H54 (cell line): ENCODE measurements at regions not wholly inside any gene's neighbourhood (a gene's known extent, or its start where the extent isn't known, plus 50 kb on each side); places are given as distances from the start of the nearest gene placed in this dataset.

Experiments
- DNase-seq: peaks from one replicate; pipeline ENCODE4 v3.0.0; 2011; ENCODE audit warnings: low spot score, mixed read lengths; ENCODE audit not compliant: insufficient read length
- FAIRE-seq: peaks from 3 replicates; lab custom pipeline; 2011; peaks lifted over from hg19 to GRCh38; lab: Jason Lieb, UNC
- POLR2A ChIP-seq: IDR thresholded peaks from 2 replicates; pipeline ENCODE4 v1.6.1; 2011; ENCODE audit warnings: low read depth, mild to moderate bottlenecking, low read length

DNA sequence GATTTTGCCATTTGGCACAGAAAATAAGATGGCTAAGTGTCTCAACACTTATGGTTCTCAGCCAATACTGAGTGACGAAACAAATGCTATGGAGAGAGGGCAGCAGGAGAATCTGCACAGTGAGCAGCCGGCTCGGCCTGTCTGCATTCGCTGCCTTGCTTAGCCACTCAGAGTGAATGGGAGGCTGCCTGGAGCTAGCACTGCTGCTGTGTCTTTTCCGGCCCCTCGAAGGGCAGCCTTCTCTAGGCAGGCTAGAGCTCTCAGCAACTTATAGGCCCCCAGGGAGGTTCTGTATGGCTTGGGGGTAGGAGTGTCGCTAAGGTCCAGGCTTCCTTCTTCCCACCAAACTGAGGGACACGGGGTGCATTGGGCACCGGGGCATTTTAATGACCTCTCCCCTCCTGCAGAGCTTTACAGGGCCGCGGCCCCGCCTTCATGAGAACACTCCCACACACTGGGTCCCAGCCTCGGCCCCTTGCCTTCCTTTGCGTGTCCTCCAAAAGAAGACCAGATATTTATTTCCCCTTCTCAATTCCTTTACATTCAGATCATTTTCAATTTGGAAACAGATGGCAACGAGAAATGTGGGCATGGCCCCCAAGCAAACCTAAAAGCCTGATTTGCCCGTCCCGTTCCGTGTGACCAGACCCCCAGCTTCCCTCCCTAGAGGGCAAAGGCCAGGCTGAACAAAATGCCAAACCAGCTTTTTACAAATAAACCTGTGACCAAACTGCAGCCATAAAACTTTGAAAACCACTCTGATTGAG is 670.9 kb downstream of the TOX3 start:
- no peak for FAIRE-seq
- no peak for TF ChIP-seq POLR2A
- DNase-seq = no peak

DNA sequence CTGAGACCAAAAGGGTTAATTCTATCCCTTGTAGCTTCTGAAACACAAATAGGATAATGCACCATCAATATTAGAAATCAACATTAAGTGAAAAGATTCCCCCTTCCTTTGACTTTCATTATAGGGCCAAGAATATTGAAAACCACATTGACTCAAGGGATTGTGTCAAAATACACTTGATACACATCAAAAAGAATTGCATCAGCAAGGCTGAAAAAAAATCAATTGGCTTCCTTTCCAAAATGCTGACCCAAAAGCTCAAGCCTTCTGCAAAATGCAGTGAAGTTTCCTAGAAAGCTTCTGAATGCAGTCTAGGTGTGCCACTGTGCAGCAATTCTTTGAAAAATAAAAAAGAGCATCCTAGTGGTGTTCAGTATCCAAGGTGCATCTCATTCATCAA is 674.4 kb downstream of the TOX3 start:
- no peak for FAIRE-seq
- no peak for DNase-seq
- no peak for TF ChIP-seq POLR2A

DNA sequence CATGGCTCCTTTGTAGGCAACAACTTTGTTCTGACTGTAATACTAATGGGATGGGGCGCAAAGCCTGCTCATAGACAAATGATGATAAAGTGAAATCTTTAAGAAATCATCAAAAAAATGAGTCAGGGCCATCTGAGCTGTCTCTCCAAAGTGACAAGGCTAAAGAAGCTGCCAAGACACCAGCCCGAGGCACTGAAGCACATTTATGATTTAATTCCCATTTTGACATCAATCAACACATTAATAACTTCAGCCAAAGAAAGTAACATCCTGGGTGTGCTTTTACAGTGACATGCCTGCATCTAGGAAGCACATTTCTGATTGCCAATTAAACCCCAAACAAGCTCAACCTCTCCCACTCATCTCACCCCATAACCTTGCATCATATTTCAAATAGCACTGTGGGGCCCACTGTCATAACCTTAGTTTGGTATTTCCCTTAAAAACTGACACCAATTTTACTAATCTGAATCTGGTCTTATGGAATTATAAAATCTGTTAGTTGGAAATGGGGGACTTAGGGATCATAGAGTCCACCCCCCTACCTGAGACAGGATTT is 676.6 kb downstream of the TOX3 start:
- TF ChIP-seq POLR2A = no peak
- FAIRE-seq = no peak
- DNase-seq = no peak

GRCh38 chr16:51869176-51869575 is 677.8 kb downstream of the TOX3 start:
- FAIRE-seq = no peak
- TF ChIP-seq POLR2A = no peak
- no peak for DNase-seq

- FAIRE-seq = no peak
- DNase-seq = no peak
- TF ChIP-seq POLR2A = no peak
These were observed 678.3 kb downstream of the TOX3 start for GRCh38 chr16:51868631-51869030.

DNA sequence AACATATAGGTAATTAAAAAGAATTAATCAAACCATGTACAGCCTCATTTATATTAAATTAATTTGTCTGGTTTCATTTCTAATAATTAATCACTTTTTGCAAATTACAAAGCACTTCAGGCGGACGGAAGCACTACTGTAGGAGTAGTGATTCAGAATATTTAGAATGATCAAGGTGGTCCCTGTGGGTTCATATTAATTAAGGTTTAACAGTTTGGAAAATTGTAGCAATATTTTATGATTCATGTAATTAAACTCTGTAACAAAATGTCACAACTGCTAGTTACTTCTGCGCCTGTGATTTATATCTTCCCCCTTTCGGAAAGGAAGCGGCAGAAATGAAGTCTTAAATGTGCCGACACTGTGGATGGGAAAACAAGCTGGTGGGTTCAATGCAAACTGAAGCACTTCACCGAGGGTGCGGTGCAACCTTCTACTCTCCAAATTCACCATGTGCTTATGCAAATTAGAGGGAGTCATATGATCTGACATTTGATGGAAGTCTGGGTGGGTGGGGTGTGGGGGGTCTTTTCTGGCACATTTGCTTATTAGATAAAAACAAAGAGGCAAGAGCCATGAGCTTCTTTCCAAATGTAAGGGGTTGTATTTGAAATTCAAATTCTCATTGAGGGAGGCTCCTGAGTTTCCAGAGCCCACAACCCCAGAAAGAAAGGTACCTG is 679.4 kb downstream of the TOX3 start:
- no peak for TF ChIP-seq POLR2A

GRCh38 chr16:51864575-51864974 is 682.4 kb downstream of the TOX3 start:
- TF ChIP-seq POLR2A = no peak
- FAIRE-seq (no peak), DNase-seq (no peak)

More for the DNA sequence above, 679.4 kb downstream of the TOX3 start:
- FAIRE-seq (no peak), DNase-seq (no peak)

GRCh38 chr16:51854401-51854951 is 692.5 kb downstream of the TOX3 start:
- FAIRE-seq (no peak), DNase-seq (no peak)
- no peak for TF ChIP-seq POLR2A

DNA sequence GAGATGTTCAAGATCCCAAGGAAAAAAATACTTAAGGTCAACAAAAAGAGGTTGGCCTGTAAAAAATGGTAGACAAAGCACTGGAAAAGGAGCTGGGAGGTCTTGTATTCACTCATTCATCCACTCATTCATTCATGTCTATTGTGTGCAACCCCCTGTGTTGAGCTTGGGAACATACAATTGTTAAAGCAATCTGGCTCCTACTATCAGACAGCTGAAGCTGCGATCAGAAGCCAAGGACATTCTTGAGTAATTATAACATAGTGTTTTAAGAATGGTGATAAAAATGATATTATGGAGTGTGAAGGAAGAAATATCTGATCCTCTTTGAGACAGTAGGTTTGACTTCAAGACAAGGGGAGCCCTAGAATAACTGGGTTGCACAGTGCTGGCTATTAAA is 693.4 kb downstream of the TOX3 start:
- DNase-seq (no peak), FAIRE-seq (no peak)
- no peak for TF ChIP-seq POLR2A

GRCh38 chr16:51852892-51853291 is 694.1 kb downstream of the TOX3 start:
- no peak for TF ChIP-seq POLR2A
- FAIRE-seq (no peak), DNase-seq (no peak)

- FAIRE-seq = no peak
- no peak for DNase-seq
- TF ChIP-seq POLR2A = no peak
These were observed 695.8 kb downstream of the TOX3 start for GRCh38 chr16:51851111-51851510.

- no peak for TF ChIP-seq POLR2A
- DNase-seq = no peak
- FAIRE-seq = no peak
These were observed 697.2 kb downstream of the TOX3 start for GRCh38 chr16:51849715-51850114.

GRCh38 chr16:51845586-51846305 is 694.7 kb upstream of the SALL1 start:
- no peak for TF ChIP-seq POLR2A
- no peak for DNase-seq
- FAIRE-seq = no peak
